GM23338 (cell line): ENCODE measurements at regions not wholly inside any gene's neighbourhood (a gene's known extent, or its start where the extent isn't known, plus 50 kb on each side); places are given as distances from the start of the nearest gene placed in this dataset.

ENCODE experiments used
- ATAC-seq: fragments of 200-7000 bp; cut with Tn5 transposase; 3 replicates; pipeline ENCODE4 v1.9.1; 2020
- DNase-seq: peaks from one replicate; pipeline ENCODE4 v3.0.0-alpha.2; 2015; ENCODE audit warnings: low spot score
- H2AFZ ChIP-seq: fragments of 200-600 bp; sonication (generic); 2 replicates; pipeline ENCODE4 v1.8.0; 2016; ENCODE audit warnings: antibody characterized with exemption, mild to moderate bottlenecking, moderate library complexity
- H3F3A ChIP-seq: fragments of 200-600 bp; sonication (generic); replicated peaks from 2 replicates; pipeline ENCODE4 v1.8.0; 2017; ENCODE audit warnings: antibody characterized with exemption, mixed run types, low read depth
- H3K27ac ChIP-seq: fragments of 200-600 bp; sonication (generic); 2 replicates; pipeline ENCODE4 v1.6.1; 2016; ENCODE audit warnings: low read depth
- H3K27me3 ChIP-seq: fragments of 200-600 bp; sonication (generic); 2 replicates; pipeline ENCODE4 v1.8.0; 2016; ENCODE audit warnings: mild to moderate bottlenecking, mixed run types, moderate library complexity; ENCODE audit not compliant: insufficient read depth
- H3K36me3 ChIP-seq: fragments of 200-600 bp; sonication (generic); 2 replicates; pipeline ENCODE4 v1.8.0; 2016; ENCODE audit warnings: mild to moderate bottlenecking; ENCODE audit not compliant: insufficient read depth
- H3K4me1 ChIP-seq: fragments of 200-600 bp; sonication (generic); 2 replicates; pipeline ENCODE4 v1.8.0; 2016; ENCODE audit warnings: mild to moderate bottlenecking, moderate library complexity; ENCODE audit not compliant: insufficient read depth
- H3K4me2 ChIP-seq: fragments of 200-600 bp; sonication (generic); 2 replicates; pipeline ENCODE4 v1.7.1; 2017; ENCODE audit warnings: mixed run types
- H3K4me3 ChIP-seq: fragments of 200-600 bp; sonication (generic); 2 replicates; pipeline ENCODE4 v1.6.1; 2016; ENCODE audit warnings: mixed run types
- H3K79me2 ChIP-seq: fragments of 200-600 bp; sonication (generic); replicated peaks from 2 replicates; pipeline ENCODE4 v1.8.0; 2017; ENCODE audit warnings: mild to moderate bottlenecking; ENCODE audit not compliant: insufficient read depth
- H3K9me2 ChIP-seq: fragments of 200-600 bp; sonication (generic); 2 replicates; pipeline ENCODE4 v1.8.0; 2017; ENCODE audit not compliant: insufficient read depth
- H4K20me1 ChIP-seq: fragments of 200-600 bp; sonication (generic); replicated peaks from 2 replicates; pipeline ENCODE4 v1.8.0; 2017; ENCODE audit warnings: mild to moderate bottlenecking; ENCODE audit not compliant: insufficient read depth
- H3K27ac Mint-ChIP-seq: 2 replicates; pipeline ENCODE4 v1.8.0; 2020; ENCODE audit warnings: inconsistent platforms, mild to moderate bottlenecking, moderate library complexity, mixed read lengths
- H3K27me3 Mint-ChIP-seq: 3 replicates; pipeline ENCODE4 v1.8.0; 2022; ENCODE audit warnings: low read depth, mild to moderate bottlenecking, moderate library complexity, mixed read lengths, inconsistent platforms; ENCODE audit not compliant: insufficient read depth, poor library complexity
- H3K36me3 Mint-ChIP-seq: 3 replicates; pipeline ENCODE4 v1.8.0; 2021; ENCODE audit warnings: low read depth, mild to moderate bottlenecking, inconsistent platforms, moderate library complexity, mixed read lengths
- H3K4me1 Mint-ChIP-seq: 3 replicates; pipeline ENCODE4 v1.8.0; 2020; ENCODE audit warnings: mild to moderate bottlenecking, inconsistent platforms, mixed read lengths
- H3K4me3 Mint-ChIP-seq: 3 replicates; pipeline ENCODE4 v1.8.0; 2021; ENCODE audit warnings: moderate library complexity, mild to moderate bottlenecking, inconsistent platforms, mixed read lengths
- H3K9me3 Mint-ChIP-seq: 3 replicates; pipeline ENCODE4 v1.8.0; 2020; ENCODE audit warnings: moderate library complexity, mild to moderate bottlenecking, inconsistent platforms, mixed read lengths
- CREB1 ChIP-seq: fragments of 250-450 bp; sonication (Bioruptor Pico); IDR thresholded peaks from 2 replicates; pipeline ENCODE4 v1.5.0; 2020; ENCODE audit warnings: low read depth, mild to moderate bottlenecking, moderate library complexity
- CTCF ChIP-seq, 2 experiments: fragments of 200-600 bp in 1 of 2; sonication (generic) in 1 of 2; conservative IDR thresholded peaks; 2 replicates each; pipeline versions ENCODE4 v1.5.1 to v1.6.1; 2016 to 2017; ENCODE audit warnings: antibody characterized with exemption in 2 of 2, low read depth in 2 of 2, mild to moderate bottlenecking in 2 of 2, moderate library complexity in 1 of 2
- ETS1 ChIP-seq: IDR thresholded peaks from 2 replicates; pipeline ENCODE4 v1.6.1; 2016; ENCODE audit warnings: antibody characterized with exemption
- EZH2 ChIP-seq: fragments of 200-600 bp; sonication (generic); IDR thresholded peaks from one replicate; pipeline ENCODE4 v1.8.0; 2017; ENCODE audit warnings: antibody characterized with exemption, mild to moderate bottlenecking, low read depth; ENCODE audit not compliant: unreplicated experiment
- EZH2phosphoT487 ChIP-seq: fragments of 200-600 bp; sonication (generic); IDR thresholded peaks from one replicate; pipeline ENCODE4 v1.8.1; 2018; ENCODE audit warnings: antibody characterized with exemption; ENCODE audit not compliant: unreplicated experiment
- JUNB ChIP-seq: IDR thresholded peaks from one replicate; pipeline ENCODE4 v1.6.1; 2016; ENCODE audit warnings: antibody characterized with exemption; ENCODE audit not compliant: unreplicated experiment
- NANOG ChIP-seq: IDR thresholded peaks from 2 replicates; pipeline ENCODE4 v1.6.1; 2016; ENCODE audit warnings: antibody characterized with exemption, borderline replicate concordance
- POLR2AphosphoS5 ChIP-seq: IDR thresholded peaks from 2 replicates; pipeline ENCODE4 v1.6.1; 2016; ENCODE audit warnings: antibody characterized with exemption, low read depth
- REST ChIP-seq: IDR thresholded peaks from one replicate; pipeline ENCODE4 v1.6.1; 2018; ENCODE audit warnings: antibody characterized with exemption; ENCODE audit not compliant: unreplicated experiment
- STAT1 ChIP-seq: IDR thresholded peaks from one replicate; pipeline ENCODE4 v1.6.1; 2016; ENCODE audit warnings: antibody characterized with exemption; ENCODE audit not compliant: unreplicated experiment
- ZNF114 ChIP-seq: fragments of 250-450 bp; sonication (Bioruptor Pico); IDR thresholded peaks from 2 replicates; pipeline ENCODE4 v1.5.0; 2020; ENCODE audit warnings: mild to moderate bottlenecking, moderate library complexity
- ZNF331 ChIP-seq: fragments of 250-450 bp; sonication (Bioruptor Pico); IDR thresholded peaks from 2 replicates; pipeline ENCODE4 v1.5.0; 2020; ENCODE audit warnings: low read depth, mild to moderate bottlenecking, moderate library complexity
- ZNF462 ChIP-seq: fragments of 250-450 bp; sonication (Bioruptor Pico); IDR thresholded peaks from 2 replicates; pipeline ENCODE4 v1.5.0; 2020; ENCODE audit warnings: mild to moderate bottlenecking, moderate library complexity

- no peaks in the 10 kb centered on the region for H3K36me3 Mint-ChIP-seq
- H3K4me3 ChIP-seq, result peak overlapping the region; percentile 46; the same call in 1 of the 2 replicates
- no peak overlapping the region for H2AFZ ChIP-seq
- ATAC-seq, result peak; percentile 4
- no peak overlapping the region for H3K4me3 Mint-ChIP-seq
- no peaks in the 10 kb centered on the region for H3K36me3 ChIP-seq
- peak overlapping the region; percentile 65; the same call in 1 of the 2 replicates for H3K4me2 ChIP-seq
- TF ChIP-seq EZH2phosphoT487 (no peak), EZH2 (no peak), ETS1 (no peak), CREB1 (no peak), ZNF462 (CRISPR knock-in tag) (no peak), REST (no peak), STAT1 (no peak), CTCF (conservative IDR thresholded peaks at IDR 0.05; ENCODE audit: low read depth in 2 of 2) (no peak), JUNB (no peak), NANOG (no peak), ZNF114 (CRISPR knock-in tag) (no peak), POLR2AphosphoS5 (no peak), ZNF331 (no peak)
- DNase-seq, result no peak
- no peaks in the 10 kb centered on the region for H3F3A ChIP-seq
- H3K27ac ChIP-seq, result no peak overlapping the region
- H3K4me1 Mint-ChIP-seq, result no peaks in the 10 kb centered on the region; the same call in 2 of the 3 replicates
- H3K27me3 Mint-ChIP-seq, result peaks cover 11% of the 10 kb centered on the region
- peaks cover 19% of the 10 kb centered on the region for H3K9me2 ChIP-seq
- no peaks in the 10 kb centered on the region for H4K20me1 ChIP-seq
- H3K9me3 Mint-ChIP-seq, result no peaks in the 10 kb centered on the region; the same call in 2 of the 3 replicates
- H3K27ac Mint-ChIP-seq, result no peak overlapping the region
- H3K27me3 ChIP-seq, result no peaks in the 10 kb centered on the region
- H3K4me1 ChIP-seq, result no peaks in the 10 kb centered on the region
- H3K79me2 ChIP-seq, result no peaks in the 10 kb centered on the region
These were observed 106.0 kb upstream of the NKX1-1 start for GRCh38 chr4:1512051-1512737.
